ENCODE measurements at regions not wholly inside any gene's neighbourhood (a gene's known extent, or its start where the extent isn't known, plus 50 kb on each side); places are given as distances from the start of the nearest gene placed in this dataset.

- DNase-seq = no peak
Observed at GRCh38 chr5:125833398-125833797, 589.8 kb upstream of the GRAMD2B start.

DNA sequence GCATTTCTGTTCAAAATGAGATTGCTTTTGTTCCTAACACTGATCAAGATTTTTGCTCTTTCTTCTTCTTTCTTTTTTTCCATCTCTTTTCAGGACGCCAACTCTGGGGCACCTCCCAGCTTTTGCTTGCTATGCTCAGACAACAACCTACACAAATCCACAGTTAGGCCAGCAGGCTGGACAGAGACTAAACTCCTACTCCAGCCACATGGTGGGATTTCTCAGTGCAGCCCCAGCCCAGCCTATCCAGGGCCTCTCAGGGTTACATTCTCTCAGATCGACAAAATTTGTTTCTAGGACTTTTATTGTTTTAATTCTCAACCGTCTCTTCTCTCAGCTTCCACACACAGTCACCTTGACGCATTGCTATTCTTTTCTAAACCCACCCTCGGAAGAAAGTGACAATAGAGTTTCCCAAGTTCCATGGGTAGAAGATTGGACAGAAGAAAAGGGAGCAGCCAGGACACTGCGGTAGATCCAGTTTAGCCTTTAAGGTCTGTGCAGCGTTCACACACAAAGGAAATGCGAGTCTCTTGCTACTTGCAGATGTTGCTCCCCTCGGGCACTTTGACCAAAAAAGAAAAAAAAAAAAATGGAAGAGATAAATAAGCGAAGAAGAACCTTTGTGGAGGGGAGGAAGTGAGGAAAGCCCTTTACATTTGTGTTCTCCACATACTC lies 588.6 kb upstream of the GRAMD2B start:
- no peak for DNase-seq

GRCh38 chr5:125835293-125836172 lies 587.7 kb upstream of the GRAMD2B start:
- DNase-seq = no peak

GRCh38 chr5:125836256-125836655 lies 587.0 kb upstream of the GRAMD2B start:
- DNase-seq = no peak

DNA sequence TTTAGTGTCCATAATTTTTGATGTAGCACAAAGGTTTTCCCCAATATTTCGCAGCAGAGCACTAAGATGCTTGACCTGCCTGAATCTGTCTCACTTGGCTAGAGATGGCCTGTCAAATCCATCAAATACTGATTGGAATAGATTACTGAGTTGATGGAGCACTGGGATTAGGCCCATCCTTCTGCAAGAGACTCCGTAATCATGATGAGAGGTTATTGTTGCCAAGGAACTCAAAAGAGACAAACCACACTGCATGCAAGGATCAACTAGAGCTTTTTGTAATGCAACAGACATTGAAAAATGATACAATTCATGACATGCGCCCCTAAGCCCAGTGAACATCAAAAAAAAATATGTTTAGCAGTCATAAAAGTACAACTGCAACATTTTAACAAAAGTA lies 585.3 kb upstream of the GRAMD2B start:
- no peak for DNase-seq

DNA sequence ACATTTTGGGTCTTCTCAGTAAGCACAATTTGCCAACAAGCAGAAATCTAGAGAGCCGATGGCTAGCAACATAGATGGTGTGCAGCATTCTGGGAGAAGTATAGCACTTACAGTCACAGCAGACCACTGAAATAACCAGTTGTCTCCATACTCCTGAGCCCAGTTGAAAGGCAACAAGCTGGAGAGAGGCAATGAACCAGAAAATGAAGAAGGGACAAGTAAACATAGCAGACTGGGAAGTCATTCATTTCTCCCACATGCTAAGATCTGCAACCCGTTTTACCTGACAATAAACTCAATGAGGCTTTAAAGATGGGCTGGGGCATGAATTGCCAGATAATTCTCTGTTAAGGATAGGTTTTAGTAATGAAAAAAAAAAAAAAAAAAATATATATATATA lies 575.6 kb upstream of the GRAMD2B start:
- no peak for DNase-seq

DNA sequence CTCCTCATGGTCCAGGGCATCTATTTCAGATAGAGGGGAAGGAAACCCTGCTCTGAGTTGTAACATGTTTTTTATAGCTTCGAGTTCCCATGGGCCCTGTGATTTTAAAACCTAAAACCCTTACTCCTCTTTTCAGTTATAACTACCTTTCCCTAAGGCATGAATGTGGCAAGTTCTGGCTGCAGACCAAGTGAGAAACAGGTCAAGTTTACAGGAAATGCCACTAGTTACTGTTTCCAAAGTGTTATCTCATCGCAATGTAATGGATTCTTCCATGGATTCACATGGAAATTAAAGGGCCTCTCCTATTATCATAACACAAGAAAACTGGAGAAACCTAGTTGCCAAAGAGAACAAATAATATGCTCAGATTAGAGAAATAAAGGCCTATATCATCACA lies 574.5 kb upstream of the GRAMD2B start:
- DNase-seq = no peak

DNA sequence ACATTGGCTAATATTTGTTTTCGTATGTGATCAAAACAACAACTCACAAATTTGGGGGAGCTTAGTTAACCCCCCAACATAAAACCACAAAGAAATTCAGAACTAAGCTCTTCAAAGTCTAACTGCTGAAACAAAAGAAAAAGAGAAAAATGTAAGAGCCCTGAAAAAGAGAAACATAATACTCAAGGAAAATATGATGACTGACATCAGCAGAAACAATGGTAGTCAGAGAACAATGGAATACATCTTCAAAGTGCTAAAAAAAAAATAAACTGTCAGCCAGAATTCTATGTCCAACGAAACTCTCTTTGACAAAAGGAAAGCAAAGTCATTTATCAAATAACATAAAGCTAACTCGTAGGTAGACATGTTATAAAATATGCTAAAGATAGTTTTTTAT lies 566.3 kb upstream of the GRAMD2B start:
- DNase-seq = no peak

- no peak for DNase-seq
Observed at GRCh38 chr5:125863579-125863978, 559.6 kb upstream of the GRAMD2B start.

DNA sequence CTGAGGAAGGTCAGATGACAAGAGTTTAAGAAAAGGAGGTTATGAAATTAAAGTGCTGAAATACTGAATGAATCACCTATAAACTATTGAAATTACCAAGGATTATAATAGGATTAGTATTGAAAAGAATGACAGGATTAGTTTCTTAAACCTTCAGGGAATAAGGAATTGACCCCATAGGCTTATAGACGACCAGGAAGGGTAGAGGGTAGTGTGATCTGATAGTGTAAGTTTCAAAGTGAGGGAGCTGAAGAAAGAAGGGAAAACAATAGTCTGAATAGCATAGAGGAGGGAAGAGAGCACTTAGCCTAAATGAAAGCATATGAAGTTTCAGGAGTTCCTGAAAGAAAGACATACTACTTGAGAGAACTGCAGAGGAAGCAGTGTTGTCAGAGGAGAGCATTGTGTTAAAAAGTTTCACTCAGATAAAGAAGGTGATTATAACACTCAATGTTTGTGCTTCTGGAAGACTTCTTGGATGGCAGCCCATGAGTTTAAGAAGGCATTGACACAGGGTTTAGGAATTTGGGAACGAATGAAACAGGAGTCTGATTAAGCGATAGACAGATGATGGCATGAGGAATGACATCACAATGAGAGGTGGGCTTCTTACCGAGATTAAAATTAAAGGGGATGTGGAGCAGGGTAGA lies 557.9 kb upstream of the GRAMD2B start:
- DNase-seq = no peak

DNA sequence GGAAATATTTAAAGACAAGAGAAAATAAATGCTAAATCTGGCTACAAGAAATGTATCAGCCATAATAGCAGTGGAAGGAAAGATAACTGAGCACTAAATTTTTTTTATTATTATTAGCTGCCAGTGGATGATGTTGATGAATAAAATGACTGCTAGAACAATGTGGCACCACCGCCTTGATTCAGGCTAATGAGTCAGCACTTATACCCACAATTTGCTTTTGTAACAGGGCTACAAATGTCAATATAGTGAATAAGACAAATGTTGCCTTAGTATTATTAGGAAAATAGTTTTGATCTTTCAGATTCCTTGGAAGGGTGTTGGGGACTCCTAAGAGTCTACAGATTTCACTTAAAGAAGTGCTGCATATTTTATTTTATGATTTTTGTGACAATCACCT lies 555.2 kb upstream of the GRAMD2B start:
- no peak for DNase-seq

GRCh38 chr5:125870256-125870655 lies 553.0 kb upstream of the GRAMD2B start:
- DNase-seq = no peak

DNA sequence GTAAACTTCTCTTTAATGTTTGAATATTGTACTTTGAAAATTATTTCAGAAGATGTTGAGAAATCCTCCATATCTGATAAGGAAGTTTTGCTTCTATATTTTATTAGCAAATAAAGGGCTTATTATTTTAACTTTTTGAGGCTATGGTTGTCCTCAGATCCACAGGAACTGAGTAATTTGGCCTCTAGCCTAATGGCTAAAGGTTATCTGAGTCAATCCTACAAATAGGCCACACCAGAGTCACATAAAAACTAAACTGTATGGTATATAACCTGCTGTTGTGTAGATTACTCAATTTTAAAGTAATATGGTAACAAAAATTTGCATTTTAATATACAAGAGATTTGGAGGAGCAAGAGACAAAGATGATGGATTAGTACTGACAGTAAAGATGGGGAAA lies 549.2 kb upstream of the GRAMD2B start:
- DNase-seq = no peak

DNA sequence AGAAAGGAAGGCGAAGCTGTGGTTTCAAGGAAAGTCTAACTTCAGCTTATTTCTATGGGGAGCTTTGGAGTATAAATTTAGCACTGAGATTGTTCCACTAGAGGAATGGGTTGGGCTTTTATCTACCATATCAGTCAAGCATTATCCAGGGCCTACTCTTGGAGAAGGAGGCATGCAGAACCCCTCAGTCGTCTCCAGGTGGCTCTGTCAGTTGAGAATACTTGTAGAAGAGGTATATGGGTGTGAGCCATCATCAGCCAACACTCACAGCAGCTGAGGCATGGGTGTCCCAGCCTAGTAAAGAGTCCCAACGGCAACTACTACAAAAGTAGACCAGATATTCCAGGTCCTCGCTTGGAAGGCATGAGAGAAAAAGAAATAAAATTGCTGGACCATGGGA lies 548.5 kb upstream of the GRAMD2B start:
- no peak for DNase-seq

DNA sequence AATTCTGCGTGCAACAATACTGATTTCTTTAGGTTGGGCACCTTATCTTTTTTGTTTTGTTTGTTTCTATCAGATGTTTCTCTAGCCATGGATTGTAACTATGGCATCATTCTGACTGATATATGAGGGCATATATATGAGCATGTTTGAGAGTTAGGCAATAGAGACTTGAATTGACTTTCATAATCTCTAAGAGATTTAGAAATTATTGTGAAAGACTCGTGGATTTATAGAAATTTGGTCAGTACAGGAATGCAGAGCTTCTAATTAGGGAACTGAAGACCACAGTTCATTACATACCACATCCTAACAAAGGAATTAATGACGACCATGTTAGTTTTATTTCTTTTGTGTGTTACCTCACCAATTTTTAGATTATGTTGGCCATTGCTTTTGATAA lies 546.0 kb upstream of the GRAMD2B start:
- no peak for DNase-seq

- DNase-seq = no peak
Observed at GRCh38 chr5:125882061-125882460, 541.1 kb upstream of the GRAMD2B start.

GRCh38 chr5:125883223-125883622 lies 540.0 kb upstream of the GRAMD2B start:
- no peak for DNase-seq

DNA sequence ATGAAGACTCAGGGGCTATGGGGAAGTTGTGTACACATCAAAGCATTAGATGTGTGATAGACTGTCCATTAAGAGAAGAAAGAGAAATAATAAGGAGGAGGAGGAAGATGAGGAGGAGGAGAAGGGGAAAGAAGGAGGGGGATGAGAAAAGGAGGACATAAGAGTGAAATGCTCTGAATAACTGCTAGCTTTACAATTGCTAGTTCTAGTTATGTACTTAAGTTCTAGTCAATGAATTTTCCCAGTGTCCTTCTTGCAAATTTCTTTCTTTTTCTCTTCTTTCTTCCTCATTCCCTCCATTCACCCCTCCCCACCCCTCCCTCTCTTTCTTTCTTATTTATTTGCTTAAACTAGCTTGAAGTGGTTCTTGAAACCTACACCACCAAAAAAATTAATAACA lies 534.9 kb upstream of the GRAMD2B start:
- DNase-seq = no peak

- DNase-seq = no peak
Observed at GRCh38 chr5:125890511-125890931, 532.7 kb upstream of the GRAMD2B start.

GRCh38 chr5:125891061-125891725 lies 532.0 kb upstream of the GRAMD2B start:
- DNase-seq = no peak

- no peak for DNase-seq
Observed at GRCh38 chr5:125894383-125894782, 528.8 kb upstream of the GRAMD2B start.

DNA sequence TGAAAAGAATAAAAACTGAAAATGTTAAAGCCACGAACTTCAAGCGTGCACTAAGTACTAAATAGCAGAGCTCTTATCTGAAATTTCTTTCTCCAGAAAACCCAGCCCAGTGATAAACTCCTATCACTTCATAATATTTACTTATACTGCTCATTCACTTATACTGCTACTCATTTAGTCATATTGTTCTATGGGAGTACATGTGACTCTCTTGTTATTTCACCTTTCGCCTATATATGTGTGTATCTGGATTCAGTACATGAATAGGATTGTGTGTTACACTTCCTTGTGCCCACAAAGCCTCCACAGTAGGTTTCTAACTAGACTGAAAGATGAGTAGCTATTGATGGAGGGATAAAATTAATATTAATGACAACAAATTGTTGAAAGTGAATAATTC lies 526.8 kb upstream of the GRAMD2B start:
- DNase-seq = no peak

DNA sequence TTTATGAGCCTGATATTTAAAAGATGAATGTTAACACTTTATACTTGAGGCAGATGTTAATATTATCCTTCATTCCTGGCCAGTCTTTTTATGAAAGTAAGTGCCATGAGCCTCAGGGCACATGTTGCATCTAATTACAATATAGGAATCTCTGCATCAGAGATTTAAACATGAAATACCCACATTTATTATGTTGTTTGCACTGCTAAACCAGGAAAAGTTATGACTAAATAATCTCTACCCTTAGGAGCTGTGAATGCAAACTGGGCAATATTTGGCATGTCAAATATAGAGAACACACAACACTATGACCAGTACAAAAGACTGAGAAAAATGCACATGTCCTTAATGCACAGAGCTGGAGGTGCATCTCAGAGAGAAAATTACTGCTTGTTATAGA lies 526.1 kb upstream of the GRAMD2B start:
- no peak for DNase-seq
